ENCODE measurements at regions not wholly inside any gene's neighbourhood (a gene's known extent, or its start where the extent isn't known, plus 50 kb on each side); places are given as distances from the start of the nearest gene placed in this dataset.

GRCh38 chr13:33740134-33740538, 77.8 kb upstream of the RFC3 start:
- Histone ChIP-seq H3K27me3 (ENCODE audit: control insufficient read depth, insufficient read depth, low read length) (no peaks in the 10 kb centered on the region), H3K9me3 (replicated peaks; ENCODE audit: control insufficient read depth, low read depth, low read length) (no peaks in the 10 kb centered on the region), H3K4me1 (ENCODE audit: control insufficient read depth, insufficient read depth, low read length) (no peaks in the 10 kb centered on the region), H3K36me3 (ENCODE audit: control insufficient read depth, insufficient read depth, low read length) (no peaks in the 10 kb centered on the region), H3K27ac (ENCODE audit: low read length) (no peak overlapping the region), H3K4me3 (ENCODE audit: low read length) (no peak overlapping the region)
- DNase-seq: peak; percentile 94
- WGBS (ENCODE audit: insufficient coverage): no CpG with 5 or more reads among the region's 2 CpGs

- Histone ChIP-seq H3K4me1 (ENCODE audit: control insufficient read depth, insufficient read depth, low read length) (no peaks in the 10 kb centered on the region), H3K27ac (ENCODE audit: low read length) (no peak overlapping the region), H3K36me3 (ENCODE audit: control insufficient read depth, insufficient read depth, low read length) (no peaks in the 10 kb centered on the region), H3K9me3 (replicated peaks; ENCODE audit: control insufficient read depth, low read depth, low read length) (no peaks in the 10 kb centered on the region), H3K27me3 (ENCODE audit: control insufficient read depth, insufficient read depth, low read length) (no peaks in the 10 kb centered on the region), H3K4me3 (ENCODE audit: low read length) (no peak overlapping the region)
- no CpG with 5 or more reads among the region's 4 CpGs for WGBS (ENCODE audit: insufficient coverage)
- DNase-seq: no peak
These were observed 75.6 kb upstream of the RFC3 start for GRCh38 chr13:33742321-33742720.

- Histone ChIP-seq H3K36me3 (ENCODE audit: control insufficient read depth, insufficient read depth, low read length) (no peaks in the 10 kb centered on the region), H3K27me3 (ENCODE audit: control insufficient read depth, insufficient read depth, low read length) (no peaks in the 10 kb centered on the region), H3K27ac (ENCODE audit: low read length) (no peak overlapping the region), H3K4me1 (ENCODE audit: control insufficient read depth, insufficient read depth, low read length) (no peaks in the 10 kb centered on the region), H3K4me3 (ENCODE audit: low read length) (no peak overlapping the region), H3K9me3 (replicated peaks; ENCODE audit: control insufficient read depth, low read depth, low read length) (no peaks in the 10 kb centered on the region)
- 89% methylated on average over 3 of the region's 6 CpGs for WGBS (ENCODE audit: insufficient coverage)
- DNase-seq: no peak
These were observed 74.2 kb upstream of the RFC3 start for GRCh38 chr13:33743438-33744368.

- Histone ChIP-seq H3K4me1 (ENCODE audit: control insufficient read depth, insufficient read depth, low read length) (no peaks in the 10 kb centered on the region), H3K27ac (ENCODE audit: low read length) (no peak overlapping the region), H3K9me3 (replicated peaks; ENCODE audit: control insufficient read depth, low read depth, low read length) (no peaks in the 10 kb centered on the region), H3K4me3 (ENCODE audit: low read length) (no peak overlapping the region), H3K36me3 (ENCODE audit: control insufficient read depth, insufficient read depth, low read length) (no peaks in the 10 kb centered on the region), H3K27me3 (ENCODE audit: control insufficient read depth, insufficient read depth, low read length) (no peaks in the 10 kb centered on the region)
- no CpG with 5 or more reads among the region's 3 CpGs for WGBS (ENCODE audit: insufficient coverage)
- DNase-seq: peak; percentile 53
These were observed 73.2 kb upstream of the RFC3 start for GRCh38 chr13:33744589-33745369.

- no peaks in the 10 kb centered on the region for H3K9me3 ChIP-seq (replicated peaks; ENCODE audit: control insufficient read depth, low read depth, low read length)
- no peak overlapping the region for H3K4me3 ChIP-seq (ENCODE audit: low read length)
- WGBS (ENCODE audit: insufficient coverage): 28% methylated on average over 4 of the region's 7 CpGs
- DNase-seq: peak; percentile 40
- no peak overlapping the region for H3K27ac ChIP-seq (ENCODE audit: low read length)
- H3K27me3 ChIP-seq (ENCODE audit: control insufficient read depth, insufficient read depth, low read length): no peaks in the 10 kb centered on the region
- H3K4me1 ChIP-seq (ENCODE audit: control insufficient read depth, insufficient read depth, low read length): no peaks in the 10 kb centered on the region
- H3K36me3 ChIP-seq (ENCODE audit: control insufficient read depth, insufficient read depth, low read length): no peaks in the 10 kb centered on the region
These were observed 72.3 kb upstream of the RFC3 start for GRCh38 chr13:33745370-33746324.

GRCh38 chr13:33746867-33747266, 71.1 kb upstream of the RFC3 start:
- Histone ChIP-seq H3K9me3 (replicated peaks; ENCODE audit: control insufficient read depth, low read depth, low read length) (no peaks in the 10 kb centered on the region), H3K4me3 (ENCODE audit: low read length) (no peak overlapping the region), H3K27ac (ENCODE audit: low read length) (no peak overlapping the region), H3K36me3 (ENCODE audit: control insufficient read depth, insufficient read depth, low read length) (no peaks in the 10 kb centered on the region), H3K4me1 (ENCODE audit: control insufficient read depth, insufficient read depth, low read length) (no peaks in the 10 kb centered on the region), H3K27me3 (ENCODE audit: control insufficient read depth, insufficient read depth, low read length) (no peaks in the 10 kb centered on the region)
- no peak for DNase-seq
- WGBS (ENCODE audit: insufficient coverage): no CpG with 5 or more reads among the region's 2 CpGs

- 63% methylated on average over 1 of the region's 2 CpGs for WGBS (ENCODE audit: insufficient coverage)
- no peak overlapping the region for H3K4me3 ChIP-seq (ENCODE audit: low read length)
- H3K27me3 ChIP-seq (ENCODE audit: control insufficient read depth, insufficient read depth, low read length): no peaks in the 10 kb centered on the region
- no peak overlapping the region for H3K27ac ChIP-seq (ENCODE audit: low read length)
- no peaks in the 10 kb centered on the region for H3K9me3 ChIP-seq (replicated peaks; ENCODE audit: control insufficient read depth, low read depth, low read length)
- no peaks in the 10 kb centered on the region for H3K4me1 ChIP-seq (ENCODE audit: control insufficient read depth, insufficient read depth, low read length)
- H3K36me3 ChIP-seq (ENCODE audit: control insufficient read depth, insufficient read depth, low read length): no peaks in the 10 kb centered on the region
- no peak for DNase-seq
These were observed 66.8 kb upstream of the RFC3 start for GRCh38 chr13:33751151-33751550.

GRCh38 chr13:33752094-33752493, 65.9 kb upstream of the RFC3 start:
- DNase-seq: no peak
- Histone ChIP-seq H3K4me1 (ENCODE audit: control insufficient read depth, insufficient read depth, low read length) (no peaks in the 10 kb centered on the region), H3K36me3 (ENCODE audit: control insufficient read depth, insufficient read depth, low read length) (no peaks in the 10 kb centered on the region), H3K4me3 (ENCODE audit: low read length) (no peak overlapping the region), H3K27me3 (ENCODE audit: control insufficient read depth, insufficient read depth, low read length) (no peaks in the 10 kb centered on the region), H3K9me3 (replicated peaks; ENCODE audit: control insufficient read depth, low read depth, low read length) (no peaks in the 10 kb centered on the region), H3K27ac (ENCODE audit: low read length) (no peak overlapping the region)

- 20% methylated on average over 1 of the region's 6 CpGs for WGBS (ENCODE audit: insufficient coverage)
- Histone ChIP-seq H3K9me3 (replicated peaks; ENCODE audit: control insufficient read depth, low read depth, low read length) (no peaks in the 10 kb centered on the region), H3K4me3 (ENCODE audit: low read length) (no peak overlapping the region), H3K4me1 (ENCODE audit: control insufficient read depth, insufficient read depth, low read length) (no peaks in the 10 kb centered on the region), H3K27me3 (ENCODE audit: control insufficient read depth, insufficient read depth, low read length) (no peaks in the 10 kb centered on the region), H3K36me3 (ENCODE audit: control insufficient read depth, insufficient read depth, low read length) (no peaks in the 10 kb centered on the region), H3K27ac (ENCODE audit: low read length) (no peak overlapping the region)
- DNase-seq: no peak
These were observed 65.4 kb upstream of the RFC3 start for GRCh38 chr13:33752597-33752996.
